Skeletal muscle tissue (tissue), 3 donors: ENCODE measurements at regions not wholly inside any gene's neighbourhood (a gene's known extent, or its start where the extent isn't known, plus 50 kb on each side); places are given as distances from the start of the nearest gene placed in this dataset.

Source experiments
- H3K27ac ChIP-seq: one replicate; pipeline ENCODE4 v1.7.0; 2013; ENCODE audit warnings: mild to moderate bottlenecking, low read depth, low read length, inconsistent platforms
- H3K27me3 ChIP-seq, 3 donors: one replicate each; pipeline ENCODE4 v1.7.0; 2013; ENCODE audit warnings: low read length in 3 of 3; ENCODE audit not compliant: control insufficient read depth in 3 of 3, insufficient read depth in 3 of 3
- H3K36me3 ChIP-seq, 3 donors: one replicate each; pipeline ENCODE4 v1.7.0; 2013; ENCODE audit warnings: low read length in 3 of 3; ENCODE audit not compliant: control insufficient read depth in 3 of 3, insufficient read depth in 3 of 3
- H3K4me1 ChIP-seq, 3 donors: one replicate each; pipeline ENCODE4 v1.7.0; 2013; ENCODE audit warnings: low read length in 3 of 3, mild to moderate bottlenecking in 3 of 3; ENCODE audit not compliant: control insufficient read depth in 3 of 3, insufficient read depth in 3 of 3
- H3K4me3 ChIP-seq, 3 donors: one replicate each; pipeline ENCODE4 v1.7.0; 2013; ENCODE audit warnings: low read length in 3 of 3
- H3K9ac ChIP-seq, 3 donors: one replicate each; pipeline ENCODE4 v1.7.0; 2013; ENCODE audit warnings: low read length in 3 of 3, mild to moderate bottlenecking in 3 of 3, moderate library complexity in 2 of 3, low read depth in 1 of 3
- H3K9me3 ChIP-seq, 3 donors: one replicate each; pipeline ENCODE4 v1.7.0; 2013; ENCODE audit warnings: low read length in 3 of 3; ENCODE audit not compliant: control insufficient read depth in 3 of 3
- donor health status: Osteomylitis.

- no peaks in the 10 kb centered on the region for H3K36me3 ChIP-seq
- no peak overlapping the region for H3K4me3 ChIP-seq
- no peaks in the 10 kb centered on the region for H3K4me1 ChIP-seq
- H3K27me3 ChIP-seq: no peaks in the 10 kb centered on the region
- H3K27ac ChIP-seq: no peak overlapping the region
- no peaks in the 10 kb centered on the region for H3K9me3 ChIP-seq
- no peak overlapping the region for H3K9ac ChIP-seq
Measured at GRCh38 chr9:23324511-23324910, 501.5 kb downstream of the ELAVL2 start.

- no peaks in the 10 kb centered on the region for H3K4me1 ChIP-seq
- H3K4me3 ChIP-seq: no peak overlapping the region
- peaks cover 0 to 3% (median 0%) of the 10 kb centered on the region in 3 donors for H3K9me3 ChIP-seq
- H3K9ac ChIP-seq: no peak overlapping the region
- H3K36me3 ChIP-seq: no peaks in the 10 kb centered on the region
- H3K27ac ChIP-seq: no peak overlapping the region
- no peaks in the 10 kb centered on the region for H3K27me3 ChIP-seq
Measured at GRCh38 chr9:23326597-23326996, 499.4 kb downstream of the ELAVL2 start.

- Histone ChIP-seq H3K9ac (no peak overlapping the region), H3K4me3 (no peak overlapping the region)
Measured at GRCh38 chr9:23341346-23341745, 484.7 kb downstream of the ELAVL2 start.

GRCh38 chr9:23342291-23342690 lies 483.7 kb downstream of the ELAVL2 start:
- Histone ChIP-seq H3K4me3 (no peak overlapping the region), H3K4me1 (no peaks in the 10 kb centered on the region), H3K9me3 (no peaks in the 10 kb centered on the region), H3K9ac (no peak overlapping the region), H3K36me3 (no peaks in the 10 kb centered on the region), H3K27me3 (no peaks in the 10 kb centered on the region), H3K27ac (no peak overlapping the region)

More at GRCh38 chr9:23341346-23341745, 484.7 kb downstream of the ELAVL2 start:
- Histone ChIP-seq H3K9me3 (no peaks in the 10 kb centered on the region), H3K4me1 (no peaks in the 10 kb centered on the region), H3K27ac (no peak overlapping the region), H3K36me3 (no peaks in the 10 kb centered on the region), H3K27me3 (no peaks in the 10 kb centered on the region)

GRCh38 chr9:23343226-23343625 lies 482.8 kb downstream of the ELAVL2 start:
- no peaks in the 10 kb centered on the region for H3K4me1 ChIP-seq
- no peaks in the 10 kb centered on the region for H3K9me3 ChIP-seq
- H3K27me3 ChIP-seq: no peaks in the 10 kb centered on the region
- no peak overlapping the region for H3K27ac ChIP-seq
- no peak overlapping the region for H3K9ac ChIP-seq
- H3K36me3 ChIP-seq: no peaks in the 10 kb centered on the region
- H3K4me3 ChIP-seq: no peak overlapping the region

GRCh38 chr9:23361096-23361495 lies 464.9 kb downstream of the ELAVL2 start:
- Histone ChIP-seq H3K27me3 (no peaks in the 10 kb centered on the region), H3K9ac (no peak overlapping the region), H3K36me3 (no peaks in the 10 kb centered on the region), H3K27ac (no peak overlapping the region), H3K4me1 (no peaks in the 10 kb centered on the region), H3K4me3 (no peak overlapping the region), H3K9me3 (peaks cover 0 to 2% (median 2%) of the 10 kb centered on the region in 3 donors)

- no peak overlapping the region for H3K27ac ChIP-seq
- no peaks in the 10 kb centered on the region for H3K9me3 ChIP-seq
- no peaks in the 10 kb centered on the region for H3K4me1 ChIP-seq
- H3K27me3 ChIP-seq: no peaks in the 10 kb centered on the region
- H3K4me3 ChIP-seq: no peak overlapping the region
- H3K36me3 ChIP-seq: no peaks in the 10 kb centered on the region
- H3K9ac ChIP-seq: no peak overlapping the region
Measured at GRCh38 chr9:23372703-23373102, 453.3 kb downstream of the ELAVL2 start.

- H3K9ac ChIP-seq: no peak overlapping the region
- H3K27me3 ChIP-seq: no peaks in the 10 kb centered on the region
- no peak overlapping the region for H3K4me3 ChIP-seq
- no peaks in the 10 kb centered on the region for H3K36me3 ChIP-seq
- no peaks in the 10 kb centered on the region for H3K9me3 ChIP-seq
- H3K27ac ChIP-seq: no peak overlapping the region
- no peaks in the 10 kb centered on the region for H3K4me1 ChIP-seq
Measured at GRCh38 chr9:23375511-23375910, 450.5 kb downstream of the ELAVL2 start.

- Histone ChIP-seq H3K9ac (no peak overlapping the region), H3K4me1 (no peaks in the 10 kb centered on the region), H3K36me3 (no peaks in the 10 kb centered on the region), H3K27me3 (no peaks in the 10 kb centered on the region), H3K4me3 (no peak overlapping the region), H3K27ac (no peak overlapping the region), H3K9me3 (no peaks in the 10 kb centered on the region)
Measured at GRCh38 chr9:23379842-23380241, 446.2 kb downstream of the ELAVL2 start.

GRCh38 chr9:23380821-23381220 lies 445.2 kb downstream of the ELAVL2 start:
- no peaks in the 10 kb centered on the region for H3K36me3 ChIP-seq
- no peaks in the 10 kb centered on the region for H3K9me3 ChIP-seq
- no peak overlapping the region for H3K27ac ChIP-seq
- no peaks in the 10 kb centered on the region for H3K27me3 ChIP-seq
- no peaks in the 10 kb centered on the region for H3K4me1 ChIP-seq
- H3K9ac ChIP-seq: no peak overlapping the region
- H3K4me3 ChIP-seq: no peak overlapping the region

GRCh38 chr9:23382418-23382817 lies 443.6 kb downstream of the ELAVL2 start:
- no peak overlapping the region for H3K9ac ChIP-seq
- H3K4me1 ChIP-seq: no peaks in the 10 kb centered on the region
- no peaks in the 10 kb centered on the region for H3K9me3 ChIP-seq
- H3K27me3 ChIP-seq: no peaks in the 10 kb centered on the region
- H3K4me3 ChIP-seq: no peak overlapping the region
- H3K36me3 ChIP-seq: no peaks in the 10 kb centered on the region
- H3K27ac ChIP-seq: no peak overlapping the region
